B cell (primary cell): ENCODE measurements at regions not wholly inside any gene's neighbourhood (a gene's known extent, or its start where the extent isn't known, plus 50 kb on each side); places are given as distances from the start of the nearest gene placed in this dataset.

ENCODE experiments used
- ATAC-seq: fragments of 200-7000 bp; cut with Tn5 transposase; one replicate; pipeline ENCODE4 v1.10.0; 2021; ENCODE audit warnings: low read depth, mild to moderate bottlenecking, moderate number of reproducible peaks, moderate library complexity
- CTCF ChIA-PET: fragments of 350-600 bp; sonication (Branson Sonifier 250); formaldehyde crosslinking; loops from one replicate; lab custom pipeline; 2021; ENCODE audit warnings: antibody characterized with exemption, inconsistent platforms; lab: Charles Lee
- POLR2A ChIA-PET: fragments of 350-600 bp; sonication (Branson Sonifier 250); formaldehyde crosslinking; loops from one replicate; lab custom pipeline; 2021; ENCODE audit warnings: antibody characterized with exemption; lab: Charles Lee
- DNase-seq: peaks from one replicate; pipeline ENCODE4 v3.0.0; 2013
- H2AFZ ChIP-seq: 2 replicates; pipeline ENCODE4 v1.6.1; 2012; ENCODE audit warnings: mild to moderate bottlenecking, low read depth, low read length; ENCODE audit not compliant: insufficient read depth, poor library complexity, severe bottlenecking
- H3K27ac ChIP-seq, 2 donors: 1 replicate in 1 of 2; 2 replicates in 1 of 2; pipeline ENCODE4 v1.5.1; 2012 to 2013; ENCODE audit warnings: low read length in 2 of 2, mild to moderate bottlenecking in 2 of 2, moderate library complexity in 1 of 2
- H3K27me3 ChIP-seq, 4 experiments: fragments of 200-600 bp in 1 of 4; sonication (generic) in 1 of 4; replicated peaks in 1 of 4; 1 replicate in 2 of 4; 2 replicates in 2 of 4; pipeline versions ENCODE4 v1.6.1 to v1.7.0; 2013 to 2016; ENCODE audit warnings: low read length in 3 of 4, mild to moderate bottlenecking in 2 of 4, mixed read lengths in 1 of 4, moderate library complexity in 1 of 4; ENCODE audit not compliant: insufficient read depth in 4 of 4, control insufficient read depth in 3 of 4; ENCODE audit errors: control extremely low read depth in 1 of 4
- H3K36me3 ChIP-seq, 2 experiments: replicated peaks in 1 of 2; 1 replicate in 1 of 2; 2 replicates in 1 of 2; pipeline versions ENCODE4 v1.6.1 to v1.7.1; 2013; ENCODE audit warnings: low read length in 1 of 2; ENCODE audit not compliant: insufficient read depth in 2 of 2, control insufficient read depth in 1 of 2; ENCODE audit errors: control extremely low read depth in 1 of 2, extremely low read depth in 1 of 2
- H3K4me1 ChIP-seq, 2 donors: fragments of 200-600 bp in 1 of 2; sonication (generic) in 1 of 2; 1 replicate in 1 of 2; 2 replicates in 1 of 2; pipeline versions ENCODE4 v1.5.1 to v1.6.1; 2013 to 2017; ENCODE audit warnings: low read length in 2 of 2; ENCODE audit not compliant: control insufficient read depth in 2 of 2, insufficient read depth in 2 of 2
- H3K4me2 ChIP-seq: replicated peaks from 2 replicates; pipeline ENCODE3; 2012; ENCODE audit warnings: mild to moderate bottlenecking, low read depth, low read length; ENCODE audit not compliant: poor library complexity, severe bottlenecking
- H3K4me3 ChIP-seq, 5 experiments: fragments of 200-600 bp in 1 of 5; sonication (generic) in 1 of 5; 1 replicate in 3 of 5; 2 replicates in 2 of 5; pipeline versions ENCODE4 v1.5.1 to v1.7.0; 2011 to 2016; ENCODE audit warnings: low read length in 4 of 5, mild to moderate bottlenecking in 4 of 5, low read depth in 2 of 5, control low read depth in 1 of 5, moderate library complexity in 1 of 5; ENCODE audit not compliant: insufficient read depth in 1 of 5; ENCODE audit errors: control extremely low read depth in 1 of 5, extremely low read depth in 1 of 5
- H3K79me2 ChIP-seq: fragments of 200-600 bp; sonication (generic); one replicate; pipeline ENCODE4 v1.6.0; 2016; ENCODE audit warnings: low read length; ENCODE audit not compliant: control insufficient read depth, insufficient read depth
- H3K9ac ChIP-seq: fragments of 200-600 bp; sonication (generic); 2 replicates; pipeline ENCODE4 v1.6.1; 2017; ENCODE audit warnings: mild to moderate bottlenecking, low read length, moderate library complexity
- H3K9me3 ChIP-seq, 3 donors: one replicate each; pipeline versions ENCODE4 v1.6.1 to v1.7.1; 2013; ENCODE audit warnings: low read length in 2 of 3; ENCODE audit not compliant: control insufficient read depth in 2 of 3, insufficient read depth in 1 of 3; ENCODE audit errors: control extremely low read depth in 1 of 3
- H4K20me1 ChIP-seq: 2 replicates; pipeline ENCODE4 v1.6.0; 2012; ENCODE audit warnings: mild to moderate bottlenecking, low read length; ENCODE audit not compliant: insufficient read depth, control insufficient read depth, poor library complexity, severe bottlenecking
- H3K27ac Mint-ChIP-seq: one replicate; pipeline ENCODE4 v1.8.0; 2021; ENCODE audit warnings: mixed read lengths
- H3K27me3 Mint-ChIP-seq: one replicate; pipeline ENCODE4 v1.8.0; 2021; ENCODE audit warnings: mixed read lengths
- H3K4me1 Mint-ChIP-seq: one replicate; pipeline ENCODE4 v1.8.0; 2021; ENCODE audit warnings: mixed read lengths
- H3K4me3 Mint-ChIP-seq: one replicate; pipeline ENCODE4 v1.8.0; 2021; ENCODE audit warnings: mixed read lengths
- H3K9me3 Mint-ChIP-seq: one replicate; pipeline ENCODE4 v1.8.0; 2022; ENCODE audit warnings: mixed read lengths; ENCODE audit not compliant: insufficient read depth
- EZH2 ChIP-seq: IDR thresholded peaks from 2 replicates; pipeline ENCODE4 v1.6.1; 2012; ENCODE audit warnings: borderline replicate concordance, low read depth, mild to moderate bottlenecking, moderate library complexity, low read length; ENCODE audit not compliant: insufficient read depth, poor library complexity, severe bottlenecking
- WGBS: methylation state at CpG from one replicate; pipeline ENCODE4 v1.1.5; 2013; ENCODE audit warnings: missing lambda C conversion rate; ENCODE audit not compliant: insufficient coverage; 5-methylcytosine and 5-hydroxymethylcytosine counted together
- intact Hi-C: fragments of 100-400 bp; cut with micrococcal nuclease; formaldehyde crosslinking; loops from one replicate; pipeline ENCODE4 v1.10.0; 2022
- TF ChIP-seq, protein P1 (sequence below): fragments of 200-600 bp; IDR thresholded peaks from one replicate; pipeline ENCODE4 v1.8.0; 2022; ENCODE audit warnings: antibody characterized with exemption, mild to moderate bottlenecking

- H3K9me3 ChIP-seq, result peaks cover 0 to 4% (median 0%) of the 10 kb centered on the region in 3 donors
- H3K79me2 ChIP-seq, result no peaks in the 10 kb centered on the region
- ATAC-seq (no peak), DNase-seq (peak; percentile 31)
- H2AFZ ChIP-seq, result no peak overlapping the region
- peaks cover 0 to 6% (median 0%) of the 10 kb centered on the region in 4 experiments for H3K27me3 ChIP-seq
- intact Hi-C loops, result no loop called here
- no peak for TF ChIP-seq EZH2
- TF ChIP-seq, protein P1, sequence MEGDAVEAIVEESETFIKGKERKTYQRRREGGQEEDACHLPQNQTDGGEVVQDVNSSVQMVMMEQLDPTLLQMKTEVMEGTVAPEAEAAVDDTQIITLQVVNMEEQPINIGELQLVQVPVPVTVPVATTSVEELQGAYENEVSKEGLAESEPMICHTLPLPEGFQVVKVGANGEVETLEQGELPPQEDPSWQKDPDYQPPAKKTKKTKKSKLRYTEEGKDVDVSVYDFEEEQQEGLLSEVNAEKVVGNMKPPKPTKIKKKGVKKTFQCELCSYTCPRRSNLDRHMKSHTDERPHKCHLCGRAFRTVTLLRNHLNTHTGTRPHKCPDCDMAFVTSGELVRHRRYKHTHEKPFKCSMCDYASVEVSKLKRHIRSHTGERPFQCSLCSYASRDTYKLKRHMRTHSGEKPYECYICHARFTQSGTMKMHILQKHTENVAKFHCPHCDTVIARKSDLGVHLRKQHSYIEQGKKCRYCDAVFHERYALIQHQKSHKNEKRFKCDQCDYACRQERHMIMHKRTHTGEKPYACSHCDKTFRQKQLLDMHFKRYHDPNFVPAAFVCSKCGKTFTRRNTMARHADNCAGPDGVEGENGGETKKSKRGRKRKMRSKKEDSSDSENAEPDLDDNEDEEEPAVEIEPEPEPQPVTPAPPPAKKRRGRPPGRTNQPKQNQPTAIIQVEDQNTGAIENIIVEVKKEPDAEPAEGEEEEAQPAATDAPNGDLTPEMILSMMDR, result no peak
- peaks cover 8 to 10% of the 10 kb centered on the region in 2 donors for H3K4me1 ChIP-seq
- H3K4me2 ChIP-seq, result no peak overlapping the region
- Mint-ChIP-seq H3K9me3 (no peaks in the 10 kb centered on the region), H3K27me3 (peaks cover 25% of the 10 kb centered on the region), H3K4me3 (no peak overlapping the region), H3K27ac (no peak overlapping the region), H3K4me1 (peaks cover 9% of the 10 kb centered on the region)
- H3K4me3 ChIP-seq, result no peak overlapping the region
- no peak overlapping the region for H3K9ac ChIP-seq
- 20% methylated on average over 6 of the region's 7 CpGs for WGBS
- CTCF ChIA-PET, result no interaction called here
- no peak overlapping the region for H3K27ac ChIP-seq
- no peaks in the 10 kb centered on the region for H4K20me1 ChIP-seq
- H3K36me3 ChIP-seq, result no peaks in the 10 kb centered on the region
- POLR2A ChIA-PET, result no interaction called here
Measured at GRCh38 chr2:8116661-8117060, 565.2 kb upstream of the ID2 start.

- POLR2A ChIA-PET, result no interaction called here
- H3K79me2 ChIP-seq, result no peaks in the 10 kb centered on the region
- DNase-seq (no peak), ATAC-seq (no peak)
- Mint-ChIP-seq H3K27me3 (peaks cover 20% of the 10 kb centered on the region), H3K4me3 (no peak overlapping the region), H3K4me1 (peaks cover 9% of the 10 kb centered on the region), H3K27ac (no peak overlapping the region), H3K9me3 (no peaks in the 10 kb centered on the region)
- no peak overlapping the region for H3K4me2 ChIP-seq
- no peak overlapping the region for H3K9ac ChIP-seq
- H3K36me3 ChIP-seq, result no peaks in the 10 kb centered on the region
- 97% methylated on average over 11 of the region's 14 CpGs for WGBS
- no peak overlapping the region for H3K27ac ChIP-seq
- H3K4me1 ChIP-seq, result peaks cover 8 to 10% of the 10 kb centered on the region in 2 donors
- no peak overlapping the region for H2AFZ ChIP-seq
- CTCF ChIA-PET, result no interaction called here
- no peaks in the 10 kb centered on the region for H4K20me1 ChIP-seq
- TF ChIP-seq, protein P1, result no peak
- TF ChIP-seq EZH2, result no peak
- intact Hi-C loops, result no loop called here
- H3K9me3 ChIP-seq, result peaks cover 0 to 4% (median 0%) of the 10 kb centered on the region in 3 donors
- H3K4me3 ChIP-seq, result no peak overlapping the region
- peaks cover 0 to 6% (median 0%) of the 10 kb centered on the region in 4 experiments for H3K27me3 ChIP-seq
Measured at GRCh38 chr2:8118940-8119781, 562.7 kb upstream of the ID2 start.
